ENCODE measurements at regions not wholly inside any gene's neighbourhood (a gene's known extent, or its start where the extent isn't known, plus 50 kb on each side); places are given as distances from the start of the nearest gene placed in this dataset.

DNA sequence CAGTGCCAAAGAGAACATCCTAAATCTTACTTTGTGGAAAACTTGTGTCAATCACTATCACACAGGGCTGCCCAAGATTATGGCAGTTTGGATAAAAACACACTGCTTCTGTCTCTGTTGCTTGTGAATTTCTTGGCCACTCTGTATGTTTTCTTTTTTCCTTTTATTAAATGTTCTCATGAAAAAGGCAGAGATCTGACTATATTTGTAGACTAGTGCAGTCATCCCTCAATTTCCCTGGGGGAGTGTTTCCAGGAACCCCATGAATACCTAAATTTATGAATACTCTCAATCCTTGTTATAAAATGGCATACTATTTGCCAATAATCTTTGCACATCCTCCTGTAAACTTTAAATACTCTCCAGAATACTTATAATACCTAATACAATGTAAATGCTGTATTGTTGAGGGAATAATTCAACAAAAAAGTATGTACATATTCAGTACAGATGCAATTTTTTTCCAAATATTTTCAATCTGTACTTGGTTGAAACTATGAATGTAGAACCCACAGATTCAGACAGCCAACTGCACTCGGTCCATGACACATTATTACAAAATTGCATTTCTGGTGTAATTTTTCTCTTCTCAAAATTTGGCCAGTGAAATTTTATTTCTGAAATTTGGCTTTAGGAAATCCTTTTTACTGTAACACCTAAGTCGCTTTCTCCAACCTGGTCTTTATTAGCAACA is 391.9 kb upstream of the PRR16 start:
- H3K4me2 ChIP-seq (ENCODE audit: control insufficient read depth, extremely low read depth, insufficient read depth, low read depth, low read length), result no peak overlapping the region
- dilution Hi-C loops (cut with MboI; ENCODE audit: extremely low pct_ligation_motif_present, low sequenced_read_pairs), result no loop called here
- H3K9ac ChIP-seq (ENCODE audit: control insufficient read depth, extremely low read depth, insufficient read depth, low read length), result no peak overlapping the region
- no peak overlapping the region for H3K27ac ChIP-seq (ENCODE audit: control insufficient read depth, insufficient read depth, low read length)
- no peaks in the 10 kb centered on the region for H3K79me2 ChIP-seq (ENCODE audit: control insufficient read depth, insufficient read depth, low read length)
- H3K36me3 ChIP-seq (ENCODE audit: control insufficient read depth in 2 of 2, extremely low read depth in 1 of 2, insufficient read depth in 2 of 2, low read length in 2 of 2), result no peaks in the 10 kb centered on the region
- FAIRE-seq (no peak), DNase-seq (ENCODE audit: low read depth, low spot score) (no peak)
- H3K27me3 ChIP-seq (ENCODE audit: control insufficient read depth, extremely low read depth, insufficient read depth, low read length), result no peaks in the 10 kb centered on the region
- TF ChIP-seq EZH2 (IDR thresholded peaks at IDR 0.05; ENCODE audit: low read length), result no peak
- TF ChIP-seq, protein P1, sequence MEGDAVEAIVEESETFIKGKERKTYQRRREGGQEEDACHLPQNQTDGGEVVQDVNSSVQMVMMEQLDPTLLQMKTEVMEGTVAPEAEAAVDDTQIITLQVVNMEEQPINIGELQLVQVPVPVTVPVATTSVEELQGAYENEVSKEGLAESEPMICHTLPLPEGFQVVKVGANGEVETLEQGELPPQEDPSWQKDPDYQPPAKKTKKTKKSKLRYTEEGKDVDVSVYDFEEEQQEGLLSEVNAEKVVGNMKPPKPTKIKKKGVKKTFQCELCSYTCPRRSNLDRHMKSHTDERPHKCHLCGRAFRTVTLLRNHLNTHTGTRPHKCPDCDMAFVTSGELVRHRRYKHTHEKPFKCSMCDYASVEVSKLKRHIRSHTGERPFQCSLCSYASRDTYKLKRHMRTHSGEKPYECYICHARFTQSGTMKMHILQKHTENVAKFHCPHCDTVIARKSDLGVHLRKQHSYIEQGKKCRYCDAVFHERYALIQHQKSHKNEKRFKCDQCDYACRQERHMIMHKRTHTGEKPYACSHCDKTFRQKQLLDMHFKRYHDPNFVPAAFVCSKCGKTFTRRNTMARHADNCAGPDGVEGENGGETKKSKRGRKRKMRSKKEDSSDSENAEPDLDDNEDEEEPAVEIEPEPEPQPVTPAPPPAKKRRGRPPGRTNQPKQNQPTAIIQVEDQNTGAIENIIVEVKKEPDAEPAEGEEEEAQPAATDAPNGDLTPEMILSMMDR (optimal IDR thresholded peaks at IDR 0.05 in 1 of 3, IDR thresholded peaks at IDR 0.05 in 1 of 3, conservative IDR thresholded peaks at IDR 0.05 in 1 of 3; ENCODE audit: extremely low read depth in 1 of 3, insufficient read depth in 2 of 3, low read length in 3 of 3), result no peak
- no peaks in the 10 kb centered on the region for H3K9me1 ChIP-seq (ENCODE audit: control insufficient read depth, extremely low read depth, insufficient read depth, low read length)
- H2AFZ ChIP-seq (ENCODE audit: control insufficient read depth, low read length), result no peak overlapping the region
- no peaks in the 10 kb centered on the region for H4K20me1 ChIP-seq (ENCODE audit: control insufficient read depth, extremely low read depth, insufficient read depth, low read length)
- H3K9me3 ChIP-seq (ENCODE audit: control insufficient read depth, low read depth, low read length), result no peaks in the 10 kb centered on the region
- H3K4me1 ChIP-seq (ENCODE audit: control insufficient read depth, extremely low read depth, insufficient read depth, low read length), result no peaks in the 10 kb centered on the region
- no peak overlapping the region for H3K4me3 ChIP-seq (ENCODE audit: control insufficient read depth in 2 of 3, extremely low read depth in 1 of 3, insufficient read depth in 2 of 3, low read depth in 1 of 3, low read length in 3 of 3)

DNA sequence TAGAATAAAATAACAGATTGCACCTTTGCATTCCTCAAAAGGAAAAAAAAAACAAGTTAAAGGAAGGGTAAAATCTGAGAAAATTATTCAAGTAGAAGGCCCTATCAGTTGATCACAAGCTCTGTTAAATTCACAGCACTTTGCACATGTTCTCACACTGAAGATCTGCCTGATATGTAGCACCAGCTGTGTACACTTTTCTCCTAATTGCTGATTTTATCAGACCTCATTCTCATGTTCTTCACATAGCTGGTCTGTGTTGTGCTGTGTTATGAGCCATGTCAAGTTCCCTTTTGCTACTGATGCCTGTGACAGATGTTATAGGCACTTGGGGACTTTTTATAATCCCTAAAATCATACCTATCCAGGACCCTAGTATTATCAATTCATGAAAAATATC is 390.4 kb upstream of the PRR16 start:
- Histone ChIP-seq H3K4me3 (ENCODE audit: control insufficient read depth in 2 of 3, extremely low read depth in 1 of 3, insufficient read depth in 2 of 3, low read depth in 1 of 3, low read length in 3 of 3) (no peak overlapping the region), H4K20me1 (ENCODE audit: control insufficient read depth, extremely low read depth, insufficient read depth, low read length) (no peaks in the 10 kb centered on the region), H2AFZ (ENCODE audit: control insufficient read depth, low read length) (no peak overlapping the region), H3K9me3 (ENCODE audit: control insufficient read depth, low read depth, low read length) (no peaks in the 10 kb centered on the region), H3K79me2 (ENCODE audit: control insufficient read depth, insufficient read depth, low read length) (no peaks in the 10 kb centered on the region), H3K4me1 (ENCODE audit: control insufficient read depth, extremely low read depth, insufficient read depth, low read length) (no peaks in the 10 kb centered on the region), H3K27me3 (ENCODE audit: control insufficient read depth, extremely low read depth, insufficient read depth, low read length) (no peaks in the 10 kb centered on the region), H3K9me1 (ENCODE audit: control insufficient read depth, extremely low read depth, insufficient read depth, low read length) (no peaks in the 10 kb centered on the region), H3K9ac (ENCODE audit: control insufficient read depth, extremely low read depth, insufficient read depth, low read length) (no peak overlapping the region), H3K4me2 (ENCODE audit: control insufficient read depth, extremely low read depth, insufficient read depth, low read depth, low read length) (no peak overlapping the region), H3K36me3 (ENCODE audit: control insufficient read depth in 2 of 2, extremely low read depth in 1 of 2, insufficient read depth in 2 of 2, low read length in 2 of 2) (no peaks in the 10 kb centered on the region), H3K27ac (ENCODE audit: control insufficient read depth, insufficient read depth, low read length) (no peak overlapping the region)
- TF ChIP-seq, protein P1 (optimal IDR thresholded peaks at IDR 0.05 in 1 of 3, IDR thresholded peaks at IDR 0.05 in 1 of 3, conservative IDR thresholded peaks at IDR 0.05 in 1 of 3; ENCODE audit: extremely low read depth in 1 of 3, insufficient read depth in 2 of 3, low read length in 3 of 3), result no peak
- no peak for TF ChIP-seq EZH2 (IDR thresholded peaks at IDR 0.05; ENCODE audit: low read length)
- dilution Hi-C loops (cut with MboI; ENCODE audit: extremely low pct_ligation_motif_present, low sequenced_read_pairs), result no loop called here
- FAIRE-seq (no peak), DNase-seq (ENCODE audit: low read depth, low spot score) (no peak)
